OCI-LY3 (cell line): ENCODE measurements at regions not wholly inside any gene's neighbourhood (a gene's known extent, or its start where the extent isn't known, plus 50 kb on each side); places are given as distances from the start of the nearest gene placed in this dataset.

Experiments
- H2AFZ ChIP-seq: fragments of 200-600, 300-600 bp; shearing (Covaris generic); 2 replicates; pipeline ENCODE4 v1.6.0; 2014; ENCODE audit warnings: antibody characterized with exemption, low read depth, low read length
- H3K27ac ChIP-seq: fragments of 200-600, 300-600 bp; sonication (generic); 2 replicates; pipeline ENCODE4 v1.5.1; 2014; ENCODE audit warnings: mild to moderate bottlenecking, low read length, moderate library complexity, mixed read lengths
- H3K27me3 ChIP-seq: fragments of 200-600, 300-600 bp; sonication (generic); 2 replicates; pipeline ENCODE4 v1.6.1; 2014; ENCODE audit warnings: low read depth, low read length, mixed read lengths
- H3K36me3 ChIP-seq: fragments of 200-600, 300-600 bp; sonication (generic); replicated peaks from 2 replicates; pipeline ENCODE3; 2014; ENCODE audit warnings: low read depth, low read length, mixed read lengths
- H3K4me1 ChIP-seq: fragments of 300-600, 200-600 bp; sonication (generic); 2 replicates; pipeline ENCODE4 v1.6.1; 2014; ENCODE audit warnings: low read length, mixed read lengths
- H3K4me2 ChIP-seq: fragments of 200-600, 300-600 bp; sonication (generic); 2 replicates; pipeline ENCODE4 v1.6.1; 2014; ENCODE audit warnings: low read length, mixed read lengths
- H3K4me3 ChIP-seq: fragments of 300-600, 200-600 bp; sonication (generic); 2 replicates; pipeline ENCODE4 v1.5.1; 2014; ENCODE audit warnings: antibody characterized with exemption, mild to moderate bottlenecking, low read length, moderate library complexity
- H3K79me2 ChIP-seq: fragments of 300-600, 200-600 bp; shearing (Covaris generic); 2 replicates; pipeline ENCODE4 v1.6.1; 2014; ENCODE audit warnings: mild to moderate bottlenecking, low read length, mixed read lengths
- H3K9ac ChIP-seq: fragments of 300-600, 200-600 bp; shearing (Covaris generic); 2 replicates; pipeline ENCODE4 v1.6.0; 2014; ENCODE audit warnings: mild to moderate bottlenecking, low read length, moderate library complexity
- H3K9me3 ChIP-seq: fragments of 200-600, 300-600 bp; shearing (Covaris generic); 2 replicates; pipeline ENCODE4 v1.6.1; 2014; ENCODE audit warnings: low read length, mixed read lengths; ENCODE audit not compliant: insufficient read depth
- H4K20me1 ChIP-seq: fragments of 200-600, 300-600 bp; sonication (generic); 2 replicates; pipeline ENCODE4 v1.6.1; 2016; ENCODE audit warnings: low read length, mixed read lengths; ENCODE audit not compliant: insufficient read depth
- CTCF ChIP-seq: fragments of 200-600, 300-600 bp; sonication (generic); IDR thresholded peaks from 2 replicates; pipeline ENCODE4 v1.5.1; 2014; ENCODE audit warnings: antibody characterized with exemption, low read length, low read depth
- EZH2phosphoT487 ChIP-seq: fragments of 200-600 bp; shearing (Covaris generic); IDR thresholded peaks from 2 replicates; pipeline ENCODE4 v1.6.1; 2018; ENCODE audit warnings: antibody characterized with exemption, mixed run types, low read depth

GRCh38 chr2:204362581-204362980 is 182.7 kb upstream of the PARD3B start:
- TF ChIP-seq EZH2phosphoT487 (no peak), CTCF (no peak)

GRCh38 chr2:204363513-204363912 is 181.8 kb upstream of the PARD3B start:
- H3K9ac ChIP-seq = no peak overlapping the region
- no peak overlapping the region for H3K4me2 ChIP-seq
- H3K79me2 ChIP-seq = no peaks in the 10 kb centered on the region
- TF ChIP-seq CTCF (no peak), EZH2phosphoT487 (no peak)
- no peaks in the 10 kb centered on the region for H3K27me3 ChIP-seq
- H3K27ac ChIP-seq = no peak overlapping the region
- H3K4me3 ChIP-seq = no peak overlapping the region
- no peaks in the 10 kb centered on the region for H3K9me3 ChIP-seq
- H2AFZ ChIP-seq = no peak overlapping the region
- H4K20me1 ChIP-seq = no peaks in the 10 kb centered on the region
- H3K36me3 ChIP-seq = no peaks in the 10 kb centered on the region
- H3K4me1 ChIP-seq = 0 out of 2 replicates have a peak, but pooled peaks cover 3% of the 10 kb centered on the region

More at GRCh38 chr2:204362581-204362980, 182.7 kb upstream of the PARD3B start:
- H3K4me2 ChIP-seq = no peak overlapping the region
- 0 out of 2 replicates have a peak, but pooled peaks cover 3% of the 10 kb centered on the region for H3K4me1 ChIP-seq
- no peak overlapping the region for H3K9ac ChIP-seq
- no peak overlapping the region for H3K4me3 ChIP-seq
- no peaks in the 10 kb centered on the region for H3K9me3 ChIP-seq
- no peak overlapping the region for H3K27ac ChIP-seq
- no peaks in the 10 kb centered on the region for H4K20me1 ChIP-seq
- H3K27me3 ChIP-seq = no peaks in the 10 kb centered on the region
- no peak overlapping the region for H2AFZ ChIP-seq
- no peaks in the 10 kb centered on the region for H3K36me3 ChIP-seq
- no peaks in the 10 kb centered on the region for H3K79me2 ChIP-seq

GRCh38 chr2:204364860-204365535 is 180.3 kb upstream of the PARD3B start:
- Histone ChIP-seq H3K36me3 (no peaks in the 10 kb centered on the region), H3K27ac (no peak overlapping the region), H3K4me1 (peaks cover 16% of the 10 kb centered on the region), H3K9ac (no peak overlapping the region), H3K79me2 (no peaks in the 10 kb centered on the region), H3K27me3 (no peaks in the 10 kb centered on the region), H3K4me3 (no peak overlapping the region), H3K4me2 (no peak overlapping the region), H4K20me1 (no peaks in the 10 kb centered on the region), H2AFZ (no peak overlapping the region), H3K9me3 (no peaks in the 10 kb centered on the region)
- TF ChIP-seq EZH2phosphoT487 (no peak), CTCF (no peak)

GRCh38 chr2:204365811-204366210 is 179.5 kb upstream of the PARD3B start:
- no peak overlapping the region for H3K4me3 ChIP-seq
- peaks cover 22% of the 10 kb centered on the region for H3K4me1 ChIP-seq
- H2AFZ ChIP-seq = no peak overlapping the region
- no peaks in the 10 kb centered on the region for H3K36me3 ChIP-seq
- H3K9ac ChIP-seq = no peak overlapping the region
- H4K20me1 ChIP-seq = no peaks in the 10 kb centered on the region
- H3K27ac ChIP-seq = no peak overlapping the region
- no peak overlapping the region for H3K4me2 ChIP-seq
- no peaks in the 10 kb centered on the region for H3K79me2 ChIP-seq
- no peaks in the 10 kb centered on the region for H3K27me3 ChIP-seq
- TF ChIP-seq CTCF (no peak), EZH2phosphoT487 (no peak)
- H3K9me3 ChIP-seq = no peaks in the 10 kb centered on the region
